ENCODE measurements at regions not wholly inside any gene's neighbourhood (a gene's known extent, or its start where the extent isn't known, plus 50 kb on each side); places are given as distances from the start of the nearest gene placed in this dataset.
"Not testable (repeated sequence)": the region's sequence is repeated elsewhere in the genome, so short reads cannot be mapped to it uniquely, and the experiment has no call there.

DNA sequence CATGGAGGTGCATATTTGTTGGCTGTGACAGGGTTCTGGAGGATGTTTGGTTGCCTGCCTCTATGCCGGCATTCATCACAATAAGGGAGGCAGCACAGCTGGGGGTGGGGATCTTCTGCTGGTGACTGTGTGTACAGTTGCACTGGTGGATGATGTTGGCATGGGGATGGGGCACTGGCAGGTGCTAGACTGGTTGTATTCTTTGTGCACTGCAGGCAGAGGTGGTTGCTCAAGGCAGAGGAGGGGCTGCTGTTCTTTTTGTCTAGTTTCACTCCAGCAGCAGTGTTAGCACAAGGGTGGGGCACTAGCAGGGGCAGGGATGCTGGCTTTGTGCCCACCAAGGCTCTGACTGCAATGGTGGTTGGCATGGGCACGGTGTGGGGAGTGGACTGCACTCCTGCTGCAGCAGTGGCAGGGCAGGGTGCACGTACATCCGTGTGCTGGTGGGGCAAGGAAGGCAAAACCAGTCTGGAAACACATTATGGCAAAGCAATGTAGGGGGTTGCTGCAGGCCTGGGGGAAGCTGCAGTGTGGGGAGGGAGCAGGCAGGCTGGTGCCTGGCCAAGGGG, 69.3 kb downstream of the ISOC1 start:
- no peak for DNase-seq

DNA sequence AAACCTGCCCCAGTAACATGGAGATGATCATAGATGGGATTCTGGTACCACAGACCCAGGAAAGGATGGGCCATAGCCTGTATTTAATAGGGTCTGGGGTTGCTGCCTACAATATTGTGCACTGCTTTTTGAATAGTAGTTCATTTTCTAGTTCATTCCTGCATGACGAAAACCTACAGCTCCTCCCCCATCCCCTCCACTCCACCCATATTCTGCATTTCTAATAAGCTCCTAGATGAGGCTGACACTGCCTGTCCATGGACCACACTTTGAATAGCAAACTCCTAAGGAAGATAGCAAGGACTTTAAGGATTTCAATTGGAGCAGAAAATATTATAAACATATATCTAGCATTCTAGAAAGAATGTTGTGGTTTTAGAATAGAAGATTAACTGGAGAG, 75.5 kb downstream of the ISOC1 start:
- DNase-seq: no peak

DNA sequence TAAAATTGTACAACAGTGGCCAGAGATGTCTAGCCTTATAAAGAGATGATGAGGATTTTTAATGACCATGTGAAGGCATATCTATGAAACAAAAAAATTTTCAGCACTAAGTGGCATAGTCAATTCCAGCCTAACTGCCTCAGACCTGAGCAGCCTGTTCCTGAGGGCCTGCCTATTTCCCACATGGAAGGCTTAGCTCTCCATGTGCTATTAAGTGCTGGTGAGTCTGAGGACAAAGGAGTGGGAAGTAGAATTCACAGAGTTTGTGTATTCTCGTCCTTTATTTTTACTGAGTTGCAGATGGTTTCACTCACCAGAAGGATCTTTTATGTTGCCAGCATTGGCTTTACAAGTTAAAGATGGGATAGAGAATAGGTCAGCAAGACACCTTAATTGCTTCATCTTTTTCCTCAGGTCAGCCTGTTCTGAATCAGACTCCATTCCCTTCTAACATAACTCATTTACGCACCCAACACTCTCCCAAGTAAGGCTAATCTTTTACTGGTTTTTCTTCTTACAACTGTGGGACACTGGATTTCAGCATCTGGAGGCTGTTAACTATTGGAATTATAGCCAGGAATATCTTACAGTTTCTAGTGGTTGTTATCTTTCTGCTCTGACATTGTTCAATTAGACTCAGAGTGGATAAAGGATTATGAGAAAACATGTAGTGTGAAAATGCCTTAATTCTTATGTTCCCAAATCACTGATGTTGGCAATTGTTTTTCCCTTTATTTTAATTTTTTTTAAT, 76.8 kb downstream of the ISOC1 start:
- no peak for DNase-seq

DNA sequence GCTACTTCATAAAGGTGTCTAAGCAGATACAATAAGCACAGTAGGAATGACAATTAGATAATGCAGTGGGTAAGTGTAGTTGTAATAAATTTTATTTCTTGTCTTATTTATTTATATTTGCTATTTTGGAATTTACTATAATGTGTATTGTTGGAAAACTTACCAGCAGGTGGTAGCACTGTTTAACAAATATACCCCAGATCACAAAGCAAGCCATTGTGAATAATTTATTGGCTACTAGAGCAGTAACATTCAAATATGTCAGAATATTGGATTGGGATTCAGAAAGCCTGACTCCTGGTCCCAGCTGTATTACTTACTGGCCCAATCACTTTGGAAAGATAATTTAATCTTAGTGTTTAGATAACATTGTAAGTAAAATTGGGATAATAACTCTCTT, 78.0 kb downstream of the ISOC1 start:
- no peak for DNase-seq

DNA sequence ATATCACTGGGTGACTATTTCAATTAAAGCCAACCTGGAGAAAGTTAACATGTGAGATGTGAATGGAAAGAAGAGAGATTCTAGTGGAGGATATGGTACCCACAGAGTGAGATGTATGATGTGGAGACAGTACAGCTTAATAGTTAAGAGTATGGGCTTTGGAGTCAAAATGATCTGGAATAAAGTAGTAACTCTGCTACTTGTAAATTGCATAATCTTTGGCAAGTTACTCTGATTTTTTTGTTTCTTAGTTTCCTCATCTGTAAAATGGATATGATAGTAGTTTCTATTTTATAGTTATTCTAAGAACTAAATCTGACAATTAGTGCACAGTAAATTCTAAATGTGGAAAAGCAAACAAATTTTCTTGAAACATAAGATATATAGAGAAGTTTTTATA, 79.2 kb downstream of the ISOC1 start:
- no peak for DNase-seq

DNA sequence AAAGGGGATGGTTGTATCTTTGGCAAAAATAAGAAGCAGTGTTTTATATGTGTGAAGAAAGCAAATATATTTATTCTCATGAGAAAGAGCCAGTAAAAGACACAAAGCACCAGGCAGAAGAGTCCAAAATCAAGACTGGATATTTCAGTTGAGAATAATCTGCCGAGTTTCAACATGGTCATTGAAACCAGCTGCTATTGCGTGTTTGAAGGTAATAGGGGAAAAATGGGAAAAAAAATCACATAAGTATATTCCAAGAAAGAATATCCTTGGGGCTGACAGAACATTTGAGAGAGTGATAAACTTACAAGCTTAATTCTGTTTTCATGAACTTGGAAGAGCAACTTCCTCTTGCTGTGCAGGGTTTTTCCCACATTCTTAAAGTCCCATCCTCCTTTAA, 79.9 kb downstream of the ISOC1 start:
- DNase-seq: no peak

DNA sequence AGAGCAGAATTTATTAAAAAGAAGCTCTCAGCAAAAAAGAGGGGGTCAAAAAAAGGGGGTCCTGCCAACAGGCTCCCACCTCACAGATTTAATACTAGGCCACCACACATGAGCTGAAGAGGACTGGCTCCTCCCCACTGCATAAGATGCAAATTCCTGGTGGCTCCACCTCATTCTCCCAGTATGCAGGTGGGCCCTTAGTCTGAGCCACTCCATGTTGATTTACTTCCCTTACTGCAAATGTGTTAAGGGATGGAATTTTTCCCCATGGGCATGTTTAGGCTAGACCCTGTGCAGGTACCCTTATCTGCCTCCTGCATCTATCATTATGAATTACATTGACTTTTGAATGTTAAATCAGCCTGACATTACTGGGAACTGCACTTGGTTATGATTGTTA, 82.9 kb downstream of the ISOC1 start:
- no peak for DNase-seq

DNA sequence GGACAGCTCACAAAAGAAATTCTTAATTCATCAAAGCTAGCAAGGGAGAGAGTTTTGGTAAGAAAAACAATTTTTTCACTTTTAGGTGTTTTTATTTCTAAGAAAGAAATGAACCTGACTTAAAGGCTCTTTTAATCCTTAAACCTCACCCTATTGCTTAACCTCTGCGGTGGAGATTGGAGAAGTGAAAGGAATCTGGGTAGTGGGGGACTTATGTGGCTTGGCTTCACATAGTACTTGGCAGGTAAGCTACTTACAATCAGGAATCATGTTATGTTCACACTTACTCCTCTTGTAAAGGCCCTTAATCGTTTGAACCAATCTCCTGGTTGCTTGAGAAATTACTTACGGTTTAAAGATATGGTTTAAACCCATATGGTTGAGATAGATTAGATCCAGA, 104.8 kb downstream of the ISOC1 start:
- DNase-seq: no peak

DNA sequence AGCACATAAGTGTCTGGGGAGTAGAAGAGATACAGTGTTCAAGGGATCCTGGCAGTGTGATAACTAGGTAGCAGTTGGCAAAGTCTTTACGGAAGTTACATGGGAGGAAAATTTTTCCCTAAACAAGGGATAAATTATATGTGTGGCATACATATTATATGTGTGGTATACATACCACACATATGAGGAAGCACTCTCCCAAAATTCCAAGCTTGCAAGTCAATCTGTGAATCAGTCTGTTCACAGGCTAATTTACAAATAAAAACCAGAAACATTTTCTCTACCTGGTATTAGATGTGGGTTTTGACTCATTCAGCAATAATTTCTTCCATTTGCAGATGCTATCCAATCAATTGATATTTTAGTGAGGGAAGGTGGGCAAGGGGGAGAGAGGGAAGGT, 110.0 kb downstream of the ISOC1 start:
- no peak for DNase-seq

DNA sequence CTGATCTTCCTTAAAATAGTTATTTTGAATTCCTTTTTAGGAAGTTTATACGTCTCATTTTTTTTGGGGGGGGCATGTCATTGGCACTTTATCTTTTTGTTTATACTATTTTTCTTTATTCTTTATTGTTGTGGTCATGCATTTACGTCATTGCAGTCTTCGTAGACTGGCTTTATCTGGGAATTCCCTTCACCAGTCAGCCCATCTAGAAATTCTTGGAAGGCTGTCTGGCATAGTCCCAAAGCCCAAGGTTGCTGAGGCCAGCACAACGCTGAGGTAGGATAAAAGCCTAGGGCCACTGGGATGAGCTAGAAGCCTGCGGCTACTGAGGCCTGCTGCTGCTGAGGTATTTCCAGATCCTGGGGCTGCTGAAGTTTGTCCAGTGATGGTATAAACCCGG, 121.5 kb downstream of the ISOC1 start:
- DNase-seq: no peak

DNA sequence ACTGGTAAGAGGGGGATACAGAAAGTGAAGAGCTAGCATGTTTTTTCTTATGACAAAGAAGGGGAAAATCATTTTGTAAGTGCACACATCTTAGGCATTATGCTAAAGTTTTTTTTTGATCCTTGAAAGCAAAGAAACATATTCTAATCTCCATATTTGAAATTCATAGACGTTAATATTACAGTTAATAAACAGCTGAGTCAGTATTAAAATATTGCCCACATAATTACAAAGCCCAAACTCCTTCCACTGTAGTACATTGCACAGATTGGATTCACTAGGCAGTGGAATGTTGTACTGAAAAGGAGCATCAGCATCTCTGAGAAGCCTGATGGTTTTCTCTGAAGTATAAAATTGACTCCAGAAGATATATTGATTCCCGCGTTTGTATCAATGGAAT, 122.6 kb downstream of the ISOC1 start:
- DNase-seq: no peak

DNA sequence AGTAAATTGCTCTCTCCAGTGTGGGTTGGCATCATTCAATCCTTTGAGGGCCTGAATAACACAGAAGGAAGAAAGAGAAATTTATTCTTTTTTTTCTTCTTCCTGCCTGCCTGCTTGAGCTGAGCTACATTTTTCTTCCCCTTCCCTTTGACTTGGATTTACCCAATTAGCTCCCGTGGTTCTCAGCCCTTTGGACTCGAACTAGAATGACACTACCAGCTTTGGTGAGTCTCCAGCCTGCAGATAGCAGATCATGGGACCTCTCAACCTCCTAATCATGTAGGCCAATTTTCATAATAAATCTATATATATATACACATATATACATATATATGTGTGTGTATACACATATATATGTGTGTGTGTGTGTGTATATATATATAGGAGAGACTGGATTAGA, 128.6 kb downstream of the ISOC1 start:
- no peak for DNase-seq

DNA sequence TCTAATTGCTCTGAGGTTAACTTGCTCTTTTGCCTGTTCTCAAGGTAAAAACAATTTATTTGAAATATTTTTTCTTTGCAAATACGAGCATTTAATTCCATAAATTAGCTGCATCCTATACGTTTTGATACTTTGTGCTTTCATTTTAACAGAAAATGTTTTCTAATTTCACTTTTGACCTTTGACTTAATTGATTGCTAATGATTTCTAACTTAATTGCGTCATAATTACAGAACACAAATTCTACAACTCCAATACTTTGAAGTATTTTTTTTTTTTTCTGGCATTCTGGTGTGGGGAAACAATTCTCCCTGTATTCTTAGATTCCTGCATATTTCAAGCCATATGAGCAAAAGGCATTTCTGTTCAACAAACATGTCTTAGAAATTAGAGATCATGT, 134.0 kb downstream of the ISOC1 start:
- DNase-seq: no peak

DNA sequence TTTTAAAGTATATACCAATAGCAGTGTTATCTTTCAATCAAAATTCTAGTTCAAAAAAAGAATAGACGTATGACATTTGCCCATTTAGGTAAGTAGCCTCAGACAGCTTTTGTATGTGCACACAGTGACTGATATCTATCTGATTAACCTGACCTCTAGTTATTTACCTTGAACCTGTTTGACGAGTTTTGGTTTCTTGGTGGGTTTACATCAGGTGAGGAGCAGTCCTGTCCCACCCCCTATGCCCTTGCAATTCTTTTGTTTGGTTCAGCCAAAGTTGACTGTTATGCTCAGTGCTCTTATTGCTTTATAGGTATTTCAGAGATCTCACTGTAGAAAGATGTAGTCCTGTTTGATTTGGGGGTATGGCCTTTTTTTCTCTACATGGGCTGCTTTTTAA, 147.2 kb downstream of the ISOC1 start:
- no peak for DNase-seq

DNA sequence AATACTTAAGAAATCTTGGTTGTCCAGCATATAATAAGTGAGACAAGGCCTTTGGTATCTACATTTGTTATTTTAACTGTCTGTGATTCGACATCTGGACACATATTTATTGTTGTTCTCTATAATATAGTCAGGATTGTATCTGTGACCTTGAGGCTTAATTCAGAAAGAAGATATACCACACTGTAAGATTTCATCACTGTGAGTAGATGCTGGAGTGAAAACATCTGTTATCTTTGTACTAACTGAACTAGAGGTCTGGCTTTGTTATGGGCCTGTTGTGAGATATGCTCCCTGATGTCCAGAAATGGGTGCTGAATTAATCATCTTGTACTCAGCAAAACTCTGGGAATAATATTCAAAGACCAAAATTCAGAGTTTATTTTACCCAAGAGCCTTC, 148.5 kb downstream of the ISOC1 start:
- DNase-seq: no peak

DNA sequence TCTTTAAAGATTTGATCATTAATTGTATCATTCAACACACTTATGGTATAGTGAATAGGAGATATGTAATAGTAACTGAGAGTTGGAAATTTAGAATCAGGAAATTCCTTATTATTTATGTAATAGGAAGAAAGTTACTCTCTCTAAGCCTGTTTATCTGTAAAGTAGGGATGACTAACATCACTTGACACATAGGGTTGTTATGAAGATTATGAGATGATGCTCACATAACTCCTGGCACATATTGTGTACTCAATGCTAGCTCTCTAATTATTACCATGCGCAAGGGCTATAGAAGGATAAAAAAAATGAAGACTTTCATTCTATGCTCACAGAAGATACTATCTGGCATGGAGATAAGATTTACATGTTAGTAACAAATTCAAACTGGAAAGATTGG, 149.9 kb downstream of the ISOC1 start:
- DNase-seq: no peak

DNA sequence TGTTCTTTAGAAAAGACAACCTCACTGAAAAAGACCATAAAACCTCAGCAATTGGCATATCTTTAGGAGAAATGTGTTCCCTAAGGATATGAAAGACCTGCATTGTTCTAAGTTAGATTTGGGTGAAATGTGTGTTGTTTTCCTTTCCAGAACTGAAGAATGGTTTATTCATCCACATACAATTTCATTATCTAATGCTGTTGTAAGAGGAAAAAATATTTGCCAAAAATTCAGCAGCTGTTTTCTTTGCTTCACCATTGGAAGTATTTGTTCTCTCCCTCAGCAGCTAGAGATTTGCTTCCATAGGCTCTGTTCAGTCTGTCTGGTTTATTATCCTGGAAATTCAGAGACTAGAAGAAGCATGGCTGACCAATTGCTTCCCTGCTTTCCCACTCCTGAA, 150.9 kb downstream of the ISOC1 start:
- no peak for DNase-seq

DNA sequence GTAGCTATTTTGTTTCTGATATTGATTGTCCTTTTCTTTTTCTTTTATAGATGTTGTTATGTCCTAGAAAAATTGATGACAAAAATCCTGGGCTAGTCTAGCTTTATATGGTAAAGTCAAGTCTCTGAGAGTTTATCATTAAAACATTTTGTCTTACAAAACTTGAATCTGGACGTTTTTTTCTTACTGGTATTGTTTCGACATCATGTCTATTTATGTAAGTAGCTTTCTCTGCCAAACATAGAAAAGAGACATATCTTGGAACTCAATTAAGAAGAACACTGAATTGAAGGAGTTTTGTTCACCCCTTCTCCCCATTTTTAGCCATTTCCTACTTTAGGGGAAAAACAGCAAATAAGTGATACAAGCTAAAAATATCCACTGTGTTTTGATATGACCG, 151.5 kb downstream of the ISOC1 start:
- no peak for DNase-seq

DNA sequence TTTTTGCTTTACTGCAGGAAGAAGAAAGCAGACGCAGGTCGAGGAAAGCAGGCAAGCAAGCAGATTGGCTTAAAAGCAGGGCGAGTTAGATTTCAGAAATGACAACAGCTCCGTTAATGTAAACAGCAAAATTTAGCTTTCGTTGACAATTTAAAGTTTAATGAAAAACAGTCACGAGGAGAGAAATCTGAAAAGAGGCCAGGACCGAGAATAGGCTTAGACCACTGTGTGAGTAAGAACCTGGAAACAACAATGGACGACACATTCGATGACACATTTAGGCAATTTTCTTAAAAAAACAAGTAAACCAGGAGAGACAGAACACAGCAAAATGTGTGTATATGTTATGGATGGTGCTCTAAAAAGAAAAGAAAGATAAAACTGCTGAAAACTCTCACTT, 155.3 kb downstream of the ISOC1 start:
- no peak for DNase-seq

DNA sequence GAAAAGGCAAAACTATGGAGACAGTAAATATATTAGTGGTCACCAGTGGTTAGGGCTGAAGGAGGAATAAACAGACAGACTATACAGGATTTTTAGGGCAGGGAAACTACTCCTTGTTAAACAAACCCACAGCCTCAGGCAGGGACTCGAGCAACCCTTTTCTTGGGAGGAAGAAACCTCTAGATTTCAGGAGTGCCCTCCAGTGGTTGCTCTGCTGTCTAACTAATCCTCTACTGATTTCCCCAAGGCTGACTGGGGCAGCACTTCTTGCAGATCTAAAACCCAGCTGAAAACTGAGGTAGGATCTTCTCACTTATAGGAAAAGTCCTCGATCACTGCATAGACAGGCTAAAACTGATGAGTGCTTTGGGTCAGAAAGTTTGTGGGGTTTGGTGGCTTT, 176.8 kb downstream of the ISOC1 start:
- DNase-seq: no peak

DNA sequence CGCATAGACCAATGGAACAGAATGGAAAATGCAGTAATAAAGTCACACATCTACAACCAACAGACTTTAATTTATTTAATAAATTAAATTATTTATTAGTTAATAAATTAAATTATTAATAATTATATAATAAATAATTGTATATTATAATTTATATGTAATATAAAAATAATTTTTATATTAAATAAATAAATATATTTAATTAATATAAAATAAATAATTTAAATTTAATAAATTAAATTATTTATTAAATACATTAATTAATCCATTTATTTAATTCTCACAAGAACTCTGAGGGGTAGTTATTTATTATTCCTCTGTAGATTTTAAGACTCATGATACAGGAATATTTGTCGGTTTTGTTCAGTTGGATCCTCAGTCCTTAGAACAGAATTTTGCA, 176.1 kb upstream of the ADAMTS19 start:
- DNase-seq: no peak

DNA sequence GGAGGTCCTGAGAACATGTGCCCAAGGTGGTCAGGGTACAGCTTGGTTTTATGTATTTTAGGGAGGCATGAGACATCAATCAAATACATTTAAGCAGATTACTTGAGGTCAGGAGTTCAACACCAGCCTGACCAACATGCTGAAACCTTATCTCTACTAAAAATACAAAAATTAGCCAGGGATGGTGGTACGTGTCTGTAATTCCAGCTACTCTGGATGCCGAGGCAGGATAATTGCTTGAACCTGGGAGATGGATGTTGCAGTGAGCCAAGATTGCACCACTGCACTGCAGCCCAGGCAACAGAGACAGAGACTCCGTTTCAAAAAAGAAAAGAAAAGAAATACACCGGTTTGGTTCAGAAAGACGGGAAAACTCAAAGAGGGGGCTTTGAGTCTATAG, 165.9 kb upstream of the ADAMTS19 start:
- DNase-seq: not testable (repeated sequence)

DNA sequence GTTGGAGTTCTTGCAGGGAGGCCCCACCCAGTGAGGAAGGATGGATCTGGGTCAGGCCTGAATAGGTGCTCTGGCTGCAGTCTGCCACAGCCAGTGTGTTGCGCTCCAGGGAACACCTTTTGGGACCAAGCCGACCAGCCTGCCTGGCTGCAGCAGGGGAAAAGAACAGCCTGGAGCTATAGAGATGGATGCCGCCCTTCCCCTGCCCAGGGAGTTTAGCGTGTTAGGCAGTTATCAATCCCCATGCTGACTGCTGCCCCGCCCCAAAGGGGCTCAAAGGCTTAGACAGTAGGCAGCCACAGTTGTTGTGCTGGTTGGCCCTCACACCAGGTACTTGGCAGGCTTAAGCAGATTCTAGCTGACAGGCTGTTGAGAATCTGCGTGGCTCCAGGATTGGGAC, 153.4 kb upstream of the ADAMTS19 start:
- DNase-seq: no peak

DNA sequence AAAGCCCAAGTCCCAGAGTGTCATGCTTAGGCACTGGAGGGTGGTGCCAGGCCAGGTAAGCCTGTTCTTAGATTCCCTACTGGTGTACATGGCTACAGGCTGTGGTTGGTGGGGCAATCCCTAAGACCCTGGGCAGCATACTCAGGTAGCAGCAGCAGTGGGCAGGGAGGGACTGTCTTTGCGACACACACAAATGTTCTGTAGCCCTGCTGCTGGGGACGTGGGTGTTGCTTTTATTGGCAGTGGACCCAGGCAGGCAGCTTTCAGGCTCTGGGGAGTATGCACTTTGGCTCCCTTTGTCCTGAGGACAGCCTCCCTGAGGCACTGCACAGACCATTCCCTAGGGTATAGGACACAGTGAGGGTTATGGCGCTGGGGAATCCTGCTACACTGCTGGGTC, 137.1 kb upstream of the ADAMTS19 start:
- DNase-seq: no peak

DNA sequence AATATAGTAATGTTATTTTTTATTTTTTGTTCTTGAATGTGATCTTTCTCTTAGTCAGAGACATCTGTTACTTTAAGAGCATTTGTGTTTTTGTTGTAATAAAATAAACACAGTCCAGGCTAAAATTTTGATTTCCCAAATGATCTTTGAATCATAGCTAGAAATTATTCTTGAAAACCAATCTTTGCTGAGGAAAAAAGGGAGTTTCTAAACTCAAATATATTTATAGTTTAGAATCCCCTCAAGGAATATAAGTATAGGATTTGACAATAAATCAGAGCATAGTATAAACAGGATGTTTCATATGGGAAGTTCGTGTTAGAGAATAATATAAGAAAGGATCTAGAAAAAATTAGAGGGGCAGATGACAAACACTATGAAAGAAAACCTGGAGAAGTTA, 118.8 kb upstream of the ADAMTS19 start:
- DNase-seq: no peak

All from NCI-H510A (cell line).